WTC11 (cell line): ENCODE measurements at regions not wholly inside any gene's neighbourhood (a gene's known extent, or its start where the extent isn't known, plus 50 kb on each side); places are given as distances from the start of the nearest gene placed in this dataset.

Experiments
- ATAC-seq: fragments of 200-7000 bp; cut with Tn5 transposase; 2 replicates; pipeline ENCODE4 v1.10.0; 2021; ENCODE audit warnings: mild to moderate bottlenecking, moderate library complexity
- CTCF ChIA-PET: fragments of 300-600 bp; sonication (Branson Sonifier 250); formaldehyde crosslinking; loops from one replicate; lab custom pipeline; 2021; ENCODE audit warnings: antibody characterized with exemption; lab: Charles Lee
- POLR2A ChIA-PET: fragments of 350-600 bp; sonication (Branson Sonifier 250); formaldehyde crosslinking; loops from one replicate; lab custom pipeline; 2021; ENCODE audit warnings: antibody characterized with exemption; lab: Charles Lee
- DNase-seq: peaks from one replicate; pipeline ENCODE4 v3.0.0; 2021; ENCODE audit warnings: low spot score
- H3K27ac Mint-ChIP-seq: 2 replicates; pipeline ENCODE4 v1.8.0; 2021; ENCODE audit warnings: mixed read lengths
- H3K27me3 Mint-ChIP-seq: 2 replicates; pipeline ENCODE4 v1.8.0; 2021; ENCODE audit warnings: low read depth, mild to moderate bottlenecking, moderate library complexity, mixed read lengths
- H3K36me3 Mint-ChIP-seq: 2 replicates; pipeline ENCODE4 v1.8.0; 2021; ENCODE audit warnings: mixed read lengths
- H3K4me1 Mint-ChIP-seq: 2 replicates; pipeline ENCODE4 v1.8.0; 2022; ENCODE audit warnings: mixed read lengths
- H3K4me3 Mint-ChIP-seq: 2 replicates; pipeline ENCODE4 v1.8.0; 2021; ENCODE audit warnings: mild to moderate bottlenecking, moderate library complexity, mixed read lengths
- H3K9me3 Mint-ChIP-seq: 2 replicates; pipeline ENCODE4 v1.8.0; 2021; ENCODE audit warnings: mixed read lengths
- ATF2 ChIP-seq: sonication (generic); formaldehyde crosslinking; IDR thresholded peaks from 2 replicates; pipeline ENCODE4 v1.8.1; 2022; ENCODE audit warnings: low read depth, missing genetic modification reagents, borderline replicate concordance
- ATF3 ChIP-seq: sonication (generic); formaldehyde crosslinking; conservative IDR thresholded peaks from 2 replicates; pipeline ENCODE4 v1.8.1; 2022; ENCODE audit warnings: mild to moderate bottlenecking, missing genetic modification reagents
- E2F4 ChIP-seq: sonication (generic); formaldehyde crosslinking; IDR thresholded peaks from 2 replicates; pipeline ENCODE4 v1.8.1; 2022; ENCODE audit warnings: low read depth, mild to moderate bottlenecking, moderate library complexity, missing genetic modification reagents, borderline replicate concordance
- EMX1 ChIP-seq: fragments of 250-450 bp; sonication (Bioruptor Pico); IDR thresholded peaks from 2 replicates; pipeline ENCODE4 v1.8.0; 2021; ENCODE audit warnings: mild to moderate bottlenecking
- ETV6 ChIP-seq: sonication (generic); formaldehyde crosslinking; IDR thresholded peaks from 2 replicates; pipeline ENCODE4 v1.8.1; 2022; ENCODE audit warnings: mild to moderate bottlenecking, missing genetic modification reagents
- GTF2I ChIP-seq: fragments of 250-450 bp; sonication (Bioruptor Pico); conservative IDR thresholded peaks from 2 replicates; pipeline ENCODE4 v1.4.0; 2021; ENCODE audit warnings: mild to moderate bottlenecking
- JUN ChIP-seq: sonication (generic); formaldehyde crosslinking; IDR thresholded peaks from 2 replicates; pipeline ENCODE4 v1.8.0; 2023; ENCODE audit warnings: mild to moderate bottlenecking, missing genetic modification reagents
- NFE2L1 ChIP-seq: sonication (generic); formaldehyde crosslinking; IDR thresholded peaks from 2 replicates; pipeline ENCODE4 v1.8.1; 2023; ENCODE audit warnings: missing genetic modification reagents
- NFYB ChIP-seq: sonication (generic); formaldehyde crosslinking; conservative IDR thresholded peaks from 2 replicates; pipeline ENCODE4 v1.8.0; 2022; ENCODE audit warnings: low read depth, missing genetic modification reagents
- NR1H2 ChIP-seq: sonication (generic); formaldehyde crosslinking; IDR thresholded peaks from 2 replicates; pipeline ENCODE4 v1.9.0; 2021; ENCODE audit warnings: mild to moderate bottlenecking, moderate library complexity, missing genetic modification reagents
- NR3C1 ChIP-seq: sonication (generic); formaldehyde crosslinking; conservative IDR thresholded peaks from 2 replicates; pipeline ENCODE4 v1.8.1; 2023; ENCODE audit warnings: low read depth, mild to moderate bottlenecking, missing genetic modification reagents
- RELA ChIP-seq: sonication (generic); formaldehyde crosslinking; IDR thresholded peaks from 2 replicates; pipeline ENCODE4 v1.8.1; 2022; ENCODE audit warnings: missing genetic modification reagents, mild to moderate bottlenecking, borderline replicate concordance
- RORB ChIP-seq: fragments of 250-450 bp; sonication (Bioruptor Pico); IDR thresholded peaks from 2 replicates; pipeline ENCODE4 v1.9.0; 2021; ENCODE audit warnings: mild to moderate bottlenecking
- TCF7 ChIP-seq: sonication (generic); formaldehyde crosslinking; IDR thresholded peaks from 2 replicates; pipeline ENCODE4 v1.8.0; 2022; ENCODE audit warnings: mild to moderate bottlenecking, low read depth, missing genetic modification reagents, moderate library complexity
- USF2 ChIP-seq: sonication (generic); formaldehyde crosslinking; IDR thresholded peaks from 2 replicates; pipeline ENCODE4 v1.8.1; 2023; ENCODE audit warnings: mild to moderate bottlenecking, missing genetic modification reagents, moderate library complexity
- ZNF219 ChIP-seq: sonication (generic); formaldehyde crosslinking; IDR thresholded peaks from 2 replicates; pipeline ENCODE4 v1.8.0; 2023; ENCODE audit warnings: missing genetic modification reagents, mild to moderate bottlenecking, borderline replicate concordance
- ZNF263 ChIP-seq: sonication (generic); formaldehyde crosslinking; IDR thresholded peaks from 2 replicates; pipeline ENCODE4 v1.8.1; 2022; ENCODE audit warnings: low read depth, mild to moderate bottlenecking, moderate library complexity, missing genetic modification reagents
- ZNF423 ChIP-seq: fragments of 250-450 bp; sonication (Bioruptor Pico); IDR thresholded peaks from 2 replicates; pipeline ENCODE4 v2.1.2; 2022; ENCODE audit warnings: mild to moderate bottlenecking, moderate library complexity
- TF ChIP-seq, protein P1 (sequence below): fragments of 250-450 bp; sonication (Bioruptor Pico); conservative IDR thresholded peaks from 2 replicates; pipeline ENCODE4 v1.9.0; 2021; ENCODE audit warnings: mild to moderate bottlenecking
- TF ChIP-seq, protein P2 (sequence below): sonication (generic); formaldehyde crosslinking; IDR thresholded peaks from 2 replicates; pipeline ENCODE4 v1.8.1; 2022; ENCODE audit warnings: missing genetic modification reagents, borderline replicate concordance
- TF ChIP-seq, protein P3 (sequence below): sonication (generic); formaldehyde crosslinking; IDR thresholded peaks from 2 replicates; pipeline ENCODE4 v1.8.1; 2022; ENCODE audit warnings: mild to moderate bottlenecking, moderate library complexity, missing genetic modification reagents
- TF ChIP-seq, protein P4 (sequence below): sonication (generic); formaldehyde crosslinking; IDR thresholded peaks from 2 replicates; pipeline ENCODE4 v1.8.1; 2023; ENCODE audit warnings: mild to moderate bottlenecking, missing genetic modification reagents

- TF ChIP-seq NR3C1 (no peak), JUN (CRISPR knock-in tag) (no peak), ATF2 (CRISPR knock-in tag) (no peak), ZNF263 (CRISPR knock-in tag) (no peak), RELA (no peak), ATF3 (no peak), ETV6 (CRISPR knock-in tag) (no peak), NFYB (CRISPR knock-in tag) (no peak), GTF2I (CRISPR knock-in tag) (no peak), EMX1 (CRISPR knock-in tag) (no peak)
- TF ChIP-seq, protein P1, sequence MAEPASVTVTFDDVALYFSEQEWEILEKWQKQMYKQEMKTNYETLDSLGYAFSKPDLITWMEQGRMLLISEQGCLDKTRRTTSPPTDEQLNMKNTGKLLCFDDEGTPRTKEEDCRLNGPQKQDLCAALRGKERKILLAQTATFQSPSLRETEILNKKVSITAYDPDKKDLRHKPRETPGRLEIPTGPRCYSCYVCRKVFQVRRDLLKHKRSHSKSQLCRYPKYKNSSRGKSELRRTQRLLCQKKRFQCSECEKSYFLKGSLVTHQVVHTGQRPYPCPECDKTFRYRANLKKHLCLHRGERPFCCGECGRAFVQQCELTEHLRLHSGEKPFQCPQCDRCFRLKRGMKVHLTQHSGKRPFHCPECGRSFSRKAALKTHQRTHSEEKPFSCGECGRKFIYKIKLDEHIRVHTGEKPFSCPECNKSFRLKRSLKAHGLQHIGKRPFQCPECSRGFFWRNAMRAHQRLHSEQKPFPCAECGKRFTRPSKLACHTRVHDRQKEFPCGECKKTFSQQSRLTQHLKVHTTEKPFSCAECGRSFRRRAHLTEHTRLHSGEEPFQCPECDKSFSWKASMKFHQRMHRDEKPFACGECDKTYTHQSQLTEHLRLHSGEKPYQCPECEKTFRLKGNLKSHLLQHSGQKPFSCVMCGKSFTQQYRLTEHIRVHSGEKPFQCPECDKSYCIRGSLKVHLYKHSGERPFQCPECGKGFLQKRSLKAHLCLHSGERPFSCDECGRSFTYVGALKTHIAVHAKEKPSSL, result no peak
- TF ChIP-seq, protein P2, sequence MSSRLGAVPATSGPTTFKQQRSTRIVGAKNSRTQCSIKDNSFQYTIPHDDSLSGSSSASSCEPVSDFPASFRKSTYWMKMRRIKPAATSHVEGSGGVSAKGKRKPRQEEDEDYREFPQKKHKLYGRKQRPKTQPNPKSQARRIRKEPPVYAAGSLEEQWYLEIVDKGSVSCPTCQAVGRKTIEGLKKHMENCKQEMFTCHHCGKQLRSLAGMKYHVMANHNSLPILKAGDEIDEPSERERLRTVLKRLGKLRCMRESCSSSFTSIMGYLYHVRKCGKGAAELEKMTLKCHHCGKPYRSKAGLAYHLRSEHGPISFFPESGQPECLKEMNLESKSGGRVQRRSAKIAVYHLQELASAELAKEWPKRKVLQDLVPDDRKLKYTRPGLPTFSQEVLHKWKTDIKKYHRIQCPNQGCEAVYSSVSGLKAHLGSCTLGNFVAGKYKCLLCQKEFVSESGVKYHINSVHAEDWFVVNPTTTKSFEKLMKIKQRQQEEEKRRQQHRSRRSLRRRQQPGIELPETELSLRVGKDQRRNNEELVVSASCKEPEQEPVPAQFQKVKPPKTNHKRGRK (CRISPR knock-in tag), result no peak
These were observed 77.1 kb upstream of the ATP11B start (continued) for GRCh38 chr3:182716114-182716688.

- ATAC-seq (peak; percentile 55), DNase-seq (no peak)
- no peaks in the 10 kb centered on the region for H3K27me3 Mint-ChIP-seq
- no peak overlapping the region for H3K27ac Mint-ChIP-seq
- ChIA-PET CTCF (interaction anchor here (1.0 to 4.6 kb wide), 3 partner anchors 120 to 397 kb away, joined by 3 to 33 read pairs (median 5); no protein-coding TSS in a partner anchor), POLR2A (interaction anchor here (0.6 kb wide), 1 partner anchor 135 kb away, joined by 3 read pairs; no protein-coding TSS in a partner anchor)
- no peak overlapping the region for H3K4me3 Mint-ChIP-seq
- no peaks in the 10 kb centered on the region for H3K9me3 Mint-ChIP-seq
- no peaks in the 10 kb centered on the region for H3K36me3 Mint-ChIP-seq
- peaks cover 10% of the 10 kb centered on the region for H3K4me1 Mint-ChIP-seq
- no peak for TF ChIP-seq E2F4
- TF ChIP-seq RORB, result no peak
- TF ChIP-seq, protein P3, sequence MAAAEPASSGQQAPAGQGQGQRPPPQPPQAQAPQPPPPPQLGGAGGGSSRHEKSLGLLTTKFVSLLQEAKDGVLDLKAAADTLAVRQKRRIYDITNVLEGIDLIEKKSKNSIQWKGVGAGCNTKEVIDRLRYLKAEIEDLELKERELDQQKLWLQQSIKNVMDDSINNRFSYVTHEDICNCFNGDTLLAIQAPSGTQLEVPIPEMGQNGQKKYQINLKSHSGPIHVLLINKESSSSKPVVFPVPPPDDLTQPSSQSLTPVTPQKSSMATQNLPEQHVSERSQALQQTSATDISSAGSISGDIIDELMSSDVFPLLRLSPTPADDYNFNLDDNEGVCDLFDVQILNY (CRISPR knock-in tag), result no peak
- no peak for TF ChIP-seq JUN (CRISPR knock-in tag)
- TF ChIP-seq NFE2L1, result no peak
- TF ChIP-seq, protein P4, sequence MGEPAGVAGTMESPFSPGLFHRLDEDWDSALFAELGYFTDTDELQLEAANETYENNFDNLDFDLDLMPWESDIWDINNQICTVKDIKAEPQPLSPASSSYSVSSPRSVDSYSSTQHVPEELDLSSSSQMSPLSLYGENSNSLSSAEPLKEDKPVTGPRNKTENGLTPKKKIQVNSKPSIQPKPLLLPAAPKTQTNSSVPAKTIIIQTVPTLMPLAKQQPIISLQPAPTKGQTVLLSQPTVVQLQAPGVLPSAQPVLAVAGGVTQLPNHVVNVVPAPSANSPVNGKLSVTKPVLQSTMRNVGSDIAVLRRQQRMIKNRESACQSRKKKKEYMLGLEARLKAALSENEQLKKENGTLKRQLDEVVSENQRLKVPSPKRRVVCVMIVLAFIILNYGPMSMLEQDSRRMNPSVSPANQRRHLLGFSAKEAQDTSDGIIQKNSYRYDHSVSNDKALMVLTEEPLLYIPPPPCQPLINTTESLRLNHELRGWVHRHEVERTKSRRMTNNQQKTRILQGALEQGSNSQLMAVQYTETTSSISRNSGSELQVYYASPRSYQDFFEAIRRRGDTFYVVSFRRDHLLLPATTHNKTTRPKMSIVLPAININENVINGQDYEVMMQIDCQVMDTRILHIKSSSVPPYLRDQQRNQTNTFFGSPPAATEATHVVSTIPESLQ (CRISPR knock-in tag), result no peak
- TF ChIP-seq NR3C1, result no peak
- TF ChIP-seq ZNF423, result no peak
- TF ChIP-seq ZNF263 (CRISPR knock-in tag), result no peak
- TF ChIP-seq ZNF219 (CRISPR knock-in tag), result no peak
- no peak for TF ChIP-seq NR1H2 (CRISPR knock-in tag)
- TF ChIP-seq TCF7 (CRISPR knock-in tag), result no peak
- TF ChIP-seq ATF3, result no peak
- no peak for TF ChIP-seq GTF2I (CRISPR knock-in tag)
- TF ChIP-seq USF2 (CRISPR knock-in tag), result no peak
These were observed 76.1 kb upstream of the ATP11B start for GRCh38 chr3:182717216-182717615.
